ENCODE measurements at regions not wholly inside any gene's neighbourhood (a gene's known extent, or its start where the extent isn't known, plus 50 kb on each side); places are given as distances from the start of the nearest gene placed in this dataset.

DNA sequence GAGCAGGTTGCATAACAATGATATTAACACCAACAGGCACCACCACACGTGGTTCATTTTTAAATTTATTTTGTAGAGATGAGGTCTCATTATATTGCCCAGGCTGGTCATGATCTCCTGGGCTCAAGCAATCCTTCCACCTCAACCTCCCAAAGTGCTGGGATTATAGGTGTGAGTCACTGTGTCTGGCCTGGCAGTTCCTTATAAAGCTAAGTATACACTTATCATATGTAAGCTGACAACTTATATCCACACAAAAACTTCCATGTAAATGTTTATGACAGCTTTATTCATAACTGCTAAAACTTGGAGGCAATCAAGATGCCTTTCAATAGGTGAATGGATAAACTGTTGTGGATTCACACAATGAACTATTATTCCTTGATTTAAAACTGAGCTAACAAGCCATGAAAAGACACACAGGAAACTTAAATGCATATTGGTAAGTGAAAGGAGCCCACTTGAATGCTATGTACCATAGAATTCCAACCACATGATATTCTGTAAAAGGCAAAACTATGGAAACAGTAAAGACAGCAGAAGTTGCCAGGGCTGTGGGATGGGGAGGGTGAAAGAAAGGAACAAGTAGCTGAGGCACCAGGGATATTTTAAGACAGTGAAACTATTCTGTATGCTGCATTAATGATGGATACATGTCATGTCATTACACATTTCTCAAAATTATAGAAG lies 156.5 kb upstream of the KCNJ18 start:
- H3K27me3 ChIP-seq (ENCODE audit: insufficient read depth, low read length), result no peaks in the 10 kb centered on the region
- H3K4me3 ChIP-seq (ENCODE audit: insufficient read depth, low read length), result no peak overlapping the region
- no peak overlapping the region for H3K4me2 ChIP-seq (ENCODE audit: insufficient read depth, low read length)
- TF ChIP-seq CTCF (IDR thresholded peaks at IDR 0.05; ENCODE audit: extremely low read depth, low read depth, low read length), result no peak
- H4K20me1 ChIP-seq (ENCODE audit: insufficient read depth, low read length), result peaks cover 13% of the 10 kb centered on the region
- H3K27ac ChIP-seq (ENCODE audit: low read depth, low read length), result no peak overlapping the region
- H3K79me2 ChIP-seq (ENCODE audit: insufficient read depth, low read length), result peaks cover 23% of the 10 kb centered on the region
- no peak for DNase-seq (ENCODE audit: insufficient read length, low spot score, missing footprints)
- peaks cover 22% of the 10 kb centered on the region for H3K36me3 ChIP-seq (ENCODE audit: insufficient read depth, low read length)
- peaks cover 2% of the 10 kb centered on the region for H3K9me3 ChIP-seq (ENCODE audit: low read depth, low read length)
- H3K4me1 ChIP-seq (ENCODE audit: insufficient read depth, low read length), result no peaks in the 10 kb centered on the region
- H2AFZ ChIP-seq (ENCODE audit: low read length), result no peak overlapping the region

GRCh38 chr17:21537302-21537701 lies 155.0 kb upstream of the KCNJ18 start:
- Histone ChIP-seq H3K4me2 (ENCODE audit: insufficient read depth, low read length) (no peak overlapping the region), H3K4me3 (ENCODE audit: insufficient read depth, low read length) (no peak overlapping the region), H2AFZ (ENCODE audit: low read length) (no peak overlapping the region), H3K27me3 (ENCODE audit: insufficient read depth, low read length) (no peaks in the 10 kb centered on the region), H3K27ac (ENCODE audit: low read depth, low read length) (no peak overlapping the region), H4K20me1 (ENCODE audit: insufficient read depth, low read length) (peaks cover 8% of the 10 kb centered on the region), H3K36me3 (ENCODE audit: insufficient read depth, low read length) (peaks cover 24% of the 10 kb centered on the region), H3K4me1 (ENCODE audit: insufficient read depth, low read length) (no peaks in the 10 kb centered on the region), H3K79me2 (ENCODE audit: insufficient read depth, low read length) (peaks cover 27% of the 10 kb centered on the region), H3K9me3 (ENCODE audit: low read depth, low read length) (peaks cover 2% of the 10 kb centered on the region)
- no peak for TF ChIP-seq CTCF (IDR thresholded peaks at IDR 0.05; ENCODE audit: extremely low read depth, low read depth, low read length)
- DNase-seq (ENCODE audit: insufficient read length, low spot score, missing footprints), result no peak

DNA sequence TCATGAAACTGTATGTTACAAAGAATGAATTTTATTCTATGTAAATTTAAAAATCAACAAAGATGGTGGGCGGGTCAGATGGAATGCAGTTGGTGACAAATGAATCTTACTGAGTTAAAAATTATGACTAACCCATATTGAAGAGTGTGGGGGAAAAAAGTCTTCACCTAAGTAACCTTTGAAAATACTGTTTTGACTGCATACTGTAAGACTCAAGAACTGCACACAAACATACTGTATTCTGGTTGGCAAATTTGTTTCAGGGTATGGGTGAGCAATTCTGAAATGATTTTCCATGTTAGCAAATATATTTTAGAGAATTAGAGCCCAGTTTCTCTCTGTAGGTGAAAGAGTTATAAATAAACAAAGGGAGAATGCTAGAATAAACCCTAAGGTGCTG lies 153.7 kb upstream of the KCNJ18 start:
- Histone ChIP-seq H4K20me1 (ENCODE audit: insufficient read depth, low read length) (peaks cover 6% of the 10 kb centered on the region), H3K27ac (ENCODE audit: low read depth, low read length) (no peak overlapping the region), H3K4me3 (ENCODE audit: insufficient read depth, low read length) (no peak overlapping the region), H3K9me3 (ENCODE audit: low read depth, low read length) (peaks cover 2% of the 10 kb centered on the region), H3K36me3 (ENCODE audit: insufficient read depth, low read length) (peaks cover 18% of the 10 kb centered on the region), H3K4me2 (ENCODE audit: insufficient read depth, low read length) (no peak overlapping the region), H2AFZ (ENCODE audit: low read length) (no peak overlapping the region), H3K79me2 (ENCODE audit: insufficient read depth, low read length) (peaks cover 28% of the 10 kb centered on the region), H3K27me3 (ENCODE audit: insufficient read depth, low read length) (no peaks in the 10 kb centered on the region), H3K4me1 (ENCODE audit: insufficient read depth, low read length) (no peaks in the 10 kb centered on the region)
- no peak for TF ChIP-seq CTCF (IDR thresholded peaks at IDR 0.05; ENCODE audit: extremely low read depth, low read depth, low read length)
- no peak for DNase-seq (ENCODE audit: insufficient read length, low spot score, missing footprints)

- Histone ChIP-seq H3K4me1 (ENCODE audit: insufficient read depth, low read length) (no peaks in the 10 kb centered on the region), H3K36me3 (ENCODE audit: insufficient read depth, low read length) (peaks cover 17% of the 10 kb centered on the region), H4K20me1 (ENCODE audit: insufficient read depth, low read length) (peaks cover 4% of the 10 kb centered on the region), H3K27ac (ENCODE audit: low read depth, low read length) (no peak overlapping the region), H3K27me3 (ENCODE audit: insufficient read depth, low read length) (no peaks in the 10 kb centered on the region), H3K4me3 (ENCODE audit: insufficient read depth, low read length) (no peak overlapping the region), H3K79me2 (ENCODE audit: insufficient read depth, low read length) (peaks cover 32% of the 10 kb centered on the region), H3K9me3 (ENCODE audit: low read depth, low read length) (peaks cover 2% of the 10 kb centered on the region), H2AFZ (ENCODE audit: low read length) (no peak overlapping the region), H3K4me2 (ENCODE audit: insufficient read depth, low read length) (no peak overlapping the region)
- DNase-seq (ENCODE audit: insufficient read length, low spot score, missing footprints), result no peak
- TF ChIP-seq CTCF (IDR thresholded peaks at IDR 0.05; ENCODE audit: extremely low read depth, low read depth, low read length), result no peak
Observed at GRCh38 chr17:21539146-21539545, 153.2 kb upstream of the KCNJ18 start.
